ENCODE measurements at regions not wholly inside any gene's neighbourhood (a gene's known extent, or its start where the extent isn't known, plus 50 kb on each side); places are given as distances from the start of the nearest gene placed in this dataset.

DNA sequence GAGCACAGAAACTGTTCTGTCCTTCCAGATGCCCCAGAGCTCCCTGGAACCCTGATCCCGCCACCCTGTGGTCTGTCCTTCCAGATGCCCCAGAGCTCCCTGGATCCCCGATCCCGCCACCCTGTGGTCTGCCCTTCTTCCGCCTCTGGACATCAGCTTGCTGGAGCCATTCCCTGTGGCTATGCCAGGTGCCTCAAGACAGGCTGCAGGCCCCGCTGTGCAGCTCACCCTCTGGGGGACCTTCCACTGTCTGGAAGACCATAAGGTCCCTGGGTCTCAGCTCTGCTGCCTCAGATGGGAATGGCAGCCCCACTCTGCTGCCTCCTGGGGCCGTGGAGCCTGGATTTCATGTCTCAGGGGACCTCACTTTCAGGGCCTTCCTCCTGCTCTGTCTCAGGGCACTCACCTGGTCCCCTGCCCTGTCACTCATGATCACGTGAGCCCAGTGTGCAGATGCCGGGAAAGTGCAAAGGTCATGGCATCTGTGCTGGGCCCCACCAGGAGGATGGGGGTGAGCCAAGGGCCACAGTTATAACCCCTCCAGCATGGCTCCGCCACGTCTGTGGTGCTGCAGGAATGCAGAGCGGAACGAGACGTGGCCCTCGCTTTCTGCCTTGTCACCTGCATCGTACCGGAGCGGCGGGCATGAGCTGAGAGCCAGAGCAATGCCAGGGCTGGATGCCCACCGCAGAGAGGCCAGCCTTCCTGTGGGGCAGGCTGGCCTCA, 1520.7 kb downstream of the BRD1 start:
- TF ChIP-seq CTCF (IDR thresholded peaks at IDR 0.05; ENCODE audit: borderline replicate concordance, insufficient read depth, low read depth, low read length) = no peak
- H3K4me3 ChIP-seq (ENCODE audit: low read depth, low read length) = no peak overlapping the region

GRCh38 chr22:48306284-48306683, 1521.4 kb downstream of the BRD1 start:
- H3K4me3 ChIP-seq (ENCODE audit: low read depth, low read length) = no peak overlapping the region
- no peak for TF ChIP-seq CTCF (IDR thresholded peaks at IDR 0.05; ENCODE audit: borderline replicate concordance, insufficient read depth, low read depth, low read length)

- TF ChIP-seq CTCF (IDR thresholded peaks at IDR 0.05; ENCODE audit: borderline replicate concordance, insufficient read depth, low read depth, low read length) = no peak
- no peak overlapping the region for H3K4me3 ChIP-seq (ENCODE audit: low read depth, low read length)
Observed at GRCh38 chr22:48305726-48306235, 1521.9 kb downstream of the BRD1 start.

DNA sequence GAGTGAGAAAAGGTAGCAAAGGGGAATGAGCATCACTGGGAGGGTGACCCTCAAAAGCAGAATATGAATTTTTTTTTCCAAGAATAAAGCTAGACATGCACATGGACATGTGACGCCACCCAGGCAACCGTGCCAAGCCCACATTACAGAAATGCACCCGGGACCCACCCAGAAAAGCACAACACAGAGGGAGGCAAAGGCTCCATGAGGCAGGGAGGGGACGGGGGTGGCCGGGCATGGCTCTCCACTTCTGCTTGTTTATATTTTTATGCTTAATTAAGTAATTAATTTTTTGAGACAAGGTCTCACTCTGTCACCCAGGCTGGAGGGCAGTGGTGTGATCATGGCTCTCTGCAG, 1524.3 kb downstream of the BRD1 start:
- no peak for TF ChIP-seq CTCF (IDR thresholded peaks at IDR 0.05; ENCODE audit: borderline replicate concordance, insufficient read depth, low read depth, low read length)
- H3K4me3 ChIP-seq (ENCODE audit: low read depth, low read length) = no peak overlapping the region

DNA sequence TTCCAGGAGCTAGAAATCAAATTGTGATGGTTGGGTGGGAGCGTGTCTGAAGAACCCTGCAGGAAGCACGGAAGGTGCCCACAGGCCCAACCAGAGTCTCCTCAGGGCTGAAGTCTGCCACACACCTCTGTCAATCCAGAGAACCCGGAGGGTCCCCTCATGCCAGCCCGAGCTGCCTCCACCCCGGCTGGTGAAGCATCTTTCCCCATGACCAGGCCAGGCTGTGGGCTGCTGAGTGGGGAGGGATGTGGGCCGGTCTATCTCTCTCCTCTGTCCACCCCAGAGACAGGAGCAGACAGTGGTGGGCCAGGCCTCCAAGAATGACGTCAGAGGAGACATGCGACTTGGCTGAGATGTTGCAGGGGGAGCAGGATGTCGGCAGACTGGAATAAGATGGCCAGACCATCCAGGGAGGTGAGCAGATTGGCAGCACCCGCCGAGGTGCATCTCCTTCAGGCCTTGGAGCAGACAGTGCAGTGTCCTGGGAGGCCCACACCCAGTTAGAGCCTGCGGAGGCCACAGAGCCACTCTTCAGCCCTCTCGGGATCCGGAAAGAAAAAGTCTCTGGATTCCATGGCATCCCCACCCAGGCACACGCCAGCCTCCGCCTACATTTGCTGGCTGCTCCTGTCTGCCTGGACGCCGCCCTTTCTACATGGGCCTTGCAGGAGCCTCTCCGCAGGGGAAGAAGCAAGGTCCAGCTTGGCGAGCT, 1524.9 kb downstream of the BRD1 start:
- TF ChIP-seq CTCF (IDR thresholded peaks at IDR 0.05; ENCODE audit: borderline replicate concordance, insufficient read depth, low read depth, low read length) = no peak

GRCh38 chr22:48301908-48302307, 1525.8 kb downstream of the BRD1 start:
- no peak overlapping the region for H3K4me3 ChIP-seq (ENCODE audit: low read depth, low read length)
- TF ChIP-seq CTCF (IDR thresholded peaks at IDR 0.05; ENCODE audit: borderline replicate concordance, insufficient read depth, low read depth, low read length) = no peak

More for the DNA sequence above, 1524.9 kb downstream of the BRD1 start:
- no peak overlapping the region for H3K4me3 ChIP-seq (ENCODE audit: low read depth, low read length)

- TF ChIP-seq CTCF (IDR thresholded peaks at IDR 0.05; ENCODE audit: borderline replicate concordance, insufficient read depth, low read depth, low read length) = no peak
Observed at GRCh38 chr22:48301421-48301820, 1526.3 kb downstream of the BRD1 start.

More at GRCh38 chr22:48301421-48301820, 1526.3 kb downstream of the BRD1 start:
- no peak overlapping the region for H3K4me3 ChIP-seq (ENCODE audit: low read depth, low read length)
